ENCODE measurements at regions not wholly inside any gene's neighbourhood (a gene's known extent, or its start where the extent isn't known, plus 50 kb on each side); places are given as distances from the start of the nearest gene placed in this dataset.
"Not testable (repeated sequence)": the region's sequence is repeated elsewhere in the genome, so short reads cannot be mapped to it uniquely, and the experiment has no call there.

GRCh38 chr1:234849832-234850231 lies 239.9 kb upstream of the IRF2BP2 start:
- Histone ChIP-seq H2AK5ac (ENCODE audit: low read length) (no peak overlapping the region), H3K4me3 (ENCODE audit: low read depth, low read length) (no peak overlapping the region), H2AFZ (ENCODE audit: insufficient read depth, low read length, poor library complexity) (no peak overlapping the region), H3K27ac (ENCODE audit: low read depth, low read length) (no peak overlapping the region), H2BK5ac (ENCODE audit: low read depth, low read length, poor library complexity) (no peak overlapping the region), H3K18ac (ENCODE audit: low read length) (no peak overlapping the region), H3K9ac (ENCODE audit: low read length) (no peak overlapping the region), H3K9me3 (ENCODE audit: insufficient read depth, low read depth, low read length) (no peaks in the 10 kb centered on the region), H2BK120ac (ENCODE audit: insufficient read depth, low read length, poor library complexity) (no peak overlapping the region), H3K79me2 (ENCODE audit: control insufficient read depth, insufficient read depth, low read length, poor library complexity) (no peaks in the 10 kb centered on the region), H3K14ac (ENCODE audit: low read length) (no peak overlapping the region), H3K4ac (ENCODE audit: low read depth, low read length) (no peak overlapping the region), H3K36me3 (ENCODE audit: control insufficient read depth in 1 of 2, insufficient read depth in 2 of 2, low read length in 2 of 2) (no peaks in the 10 kb centered on the region), H3K4me2 (ENCODE audit: low read length) (no peak overlapping the region), H4K12ac (ENCODE audit: low read depth, low read length) (no peak overlapping the region), H3K4me1 (ENCODE audit: control insufficient read depth in 1 of 2, insufficient read depth in 2 of 2, low read length in 2 of 2) (peaks cover 6 to 8% of the 10 kb centered on the region in 2 experiments), H4K8ac (ENCODE audit: low read depth, low read length) (no peak overlapping the region), H3K79me1 (ENCODE audit: low read length) (peaks cover 1% of the 10 kb centered on the region), H2BK12ac (ENCODE audit: low read length) (no peak overlapping the region), H3K23ac (ENCODE audit: low read length) (no peak overlapping the region), H3K27me3 (ENCODE audit: insufficient read depth, low read length) (no peaks in the 10 kb centered on the region), H4K91ac (ENCODE audit: low read depth, low read length) (no peak overlapping the region)
- DNase-seq = no peak
- WGBS (ENCODE audit: extremely low coverage, insufficient coverage, insufficient read length) = no CpG with 5 or more reads among the region's 8 CpGs

GRCh38 chr1:234848972-234849649 lies 239.1 kb upstream of the IRF2BP2 start:
- H2BK120ac ChIP-seq (ENCODE audit: insufficient read depth, low read length, poor library complexity) = no peak overlapping the region

GRCh38 chr1:234846813-234847212 lies 236.8 kb upstream of the IRF2BP2 start:
- H3K4me3 ChIP-seq (ENCODE audit: low read depth, low read length); H3K23ac ChIP-seq (ENCODE audit: low read length); H2BK120ac ChIP-seq (ENCODE audit: insufficient read depth, low read length, poor library complexity); H3K36me3 ChIP-seq (ENCODE audit: control insufficient read depth in 1 of 2, insufficient read depth in 2 of 2, low read length in 2 of 2); H3K9me3 ChIP-seq (ENCODE audit: insufficient read depth, low read depth, low read length); H3K4ac ChIP-seq (ENCODE audit: low read depth, low read length); H3K4me1 ChIP-seq (ENCODE audit: control insufficient read depth in 1 of 2, insufficient read depth in 2 of 2, low read length in 2 of 2); H4K8ac ChIP-seq (ENCODE audit: low read depth, low read length); H3K27me3 ChIP-seq (ENCODE audit: insufficient read depth, low read length); H3K18ac ChIP-seq (ENCODE audit: low read length); H3K14ac ChIP-seq (ENCODE audit: low read length); H3K9ac ChIP-seq (ENCODE audit: low read length); H2BK5ac ChIP-seq (ENCODE audit: low read depth, low read length, poor library complexity); H4K91ac ChIP-seq (ENCODE audit: low read depth, low read length); H3K79me1 ChIP-seq (ENCODE audit: low read length); H3K27ac ChIP-seq (ENCODE audit: low read depth, low read length); H4K12ac ChIP-seq (ENCODE audit: low read depth, low read length); H3K79me2 ChIP-seq (ENCODE audit: control insufficient read depth, insufficient read depth, low read length, poor library complexity); H2BK12ac ChIP-seq (ENCODE audit: low read length); H3K4me2 ChIP-seq (ENCODE audit: low read length); DNase-seq; H2AK5ac ChIP-seq (ENCODE audit: low read length); H2AFZ ChIP-seq (ENCODE audit: insufficient read depth, low read length, poor library complexity): not testable (repeated sequence)
- whole genome bisulfite sequencing (ENCODE audit: extremely low coverage, insufficient coverage, insufficient read length) = no CpG with 5 or more reads among the region's 2 CpGs

More at GRCh38 chr1:234848972-234849649, 239.1 kb upstream of the IRF2BP2 start:
- H3K27me3 ChIP-seq (ENCODE audit: insufficient read depth, low read length) = no peaks in the 10 kb centered on the region
- H3K4me1 ChIP-seq (ENCODE audit: control insufficient read depth in 1 of 2, insufficient read depth in 2 of 2, low read length in 2 of 2) = peaks cover 6 to 8% of the 10 kb centered on the region in 2 experiments
- H3K79me2 ChIP-seq (ENCODE audit: control insufficient read depth, insufficient read depth, low read length, poor library complexity) = no peaks in the 10 kb centered on the region
- no peaks in the 10 kb centered on the region for H3K36me3 ChIP-seq (ENCODE audit: control insufficient read depth in 1 of 2, insufficient read depth in 2 of 2, low read length in 2 of 2)
- H4K8ac ChIP-seq (ENCODE audit: low read depth, low read length) = no peak overlapping the region
- H3K18ac ChIP-seq (ENCODE audit: low read length) = no peak overlapping the region
- H3K9me3 ChIP-seq (ENCODE audit: insufficient read depth, low read depth, low read length) = no peaks in the 10 kb centered on the region
- H3K9ac ChIP-seq (ENCODE audit: low read length) = no peak overlapping the region
- H2BK12ac ChIP-seq (ENCODE audit: low read length) = no peak overlapping the region
- DNase-seq = no peak
- no peak overlapping the region for H3K4ac ChIP-seq (ENCODE audit: low read depth, low read length)
- no peak overlapping the region for H3K23ac ChIP-seq (ENCODE audit: low read length)
- no peak overlapping the region for H3K27ac ChIP-seq (ENCODE audit: low read depth, low read length)
- no peak overlapping the region for H4K12ac ChIP-seq (ENCODE audit: low read depth, low read length)
- no peak overlapping the region for H2BK5ac ChIP-seq (ENCODE audit: low read depth, low read length, poor library complexity)
- no peak overlapping the region for H2AK5ac ChIP-seq (ENCODE audit: low read length)
- H4K91ac ChIP-seq (ENCODE audit: low read depth, low read length) = no peak overlapping the region
- H2AFZ ChIP-seq (ENCODE audit: insufficient read depth, low read length, poor library complexity) = no peak overlapping the region
- H3K79me1 ChIP-seq (ENCODE audit: low read length) = no peaks in the 10 kb centered on the region
- no CpG with 5 or more reads among the region's 6 CpGs for WGBS (ENCODE audit: extremely low coverage, insufficient coverage, insufficient read length)
- H3K4me2 ChIP-seq (ENCODE audit: low read length) = no peak overlapping the region
- H3K4me3 ChIP-seq (ENCODE audit: low read depth, low read length) = no peak overlapping the region
- H3K14ac ChIP-seq (ENCODE audit: low read length) = no peak overlapping the region

GRCh38 chr1:234845836-234846235 lies 235.9 kb upstream of the IRF2BP2 start:
- Histone ChIP-seq H3K9me3 (ENCODE audit: insufficient read depth, low read depth, low read length) (no peaks in the 10 kb centered on the region), H3K27ac (ENCODE audit: low read depth, low read length) (no peak overlapping the region), H3K18ac (ENCODE audit: low read length) (no peak overlapping the region), H2AK5ac (ENCODE audit: low read length) (no peak overlapping the region), H3K36me3 (ENCODE audit: control insufficient read depth in 1 of 2, insufficient read depth in 2 of 2, low read length in 2 of 2) (no peaks in the 10 kb centered on the region), H3K4ac (ENCODE audit: low read depth, low read length) (no peak overlapping the region), H4K12ac (ENCODE audit: low read depth, low read length) (no peak overlapping the region), H2BK120ac (ENCODE audit: insufficient read depth, low read length, poor library complexity) (no peak overlapping the region), H3K14ac (ENCODE audit: low read length) (no peak overlapping the region), H3K9ac (ENCODE audit: low read length) (no peak overlapping the region), H3K27me3 (ENCODE audit: insufficient read depth, low read length) (no peaks in the 10 kb centered on the region), H4K8ac (ENCODE audit: low read depth, low read length) (no peak overlapping the region), H3K4me2 (ENCODE audit: low read length) (no peak overlapping the region), H3K79me2 (ENCODE audit: control insufficient read depth, insufficient read depth, low read length, poor library complexity) (no peaks in the 10 kb centered on the region), H3K79me1 (ENCODE audit: low read length) (no peaks in the 10 kb centered on the region), H2BK12ac (ENCODE audit: low read length) (no peak overlapping the region), H3K23ac (ENCODE audit: low read length) (no peak overlapping the region), H2BK5ac (ENCODE audit: low read depth, low read length, poor library complexity) (no peak overlapping the region), H3K4me1 (ENCODE audit: control insufficient read depth in 1 of 2, insufficient read depth in 2 of 2, low read length in 2 of 2) (no peaks in the 10 kb centered on the region), H2AFZ (ENCODE audit: insufficient read depth, low read length, poor library complexity) (no peak overlapping the region), H4K91ac (ENCODE audit: low read depth, low read length) (no peak overlapping the region), H3K4me3 (ENCODE audit: low read depth, low read length) (no peak overlapping the region)
- no peak for DNase-seq
- WGBS (ENCODE audit: extremely low coverage, insufficient coverage, insufficient read length) = no CpG with 5 or more reads among the region's 2 CpGs
